PFSK-1 (cell line): ENCODE measurements at regions not wholly inside any gene's neighbourhood (a gene's known extent, or its start where the extent isn't known, plus 50 kb on each side); places are given as distances from the start of the nearest gene placed in this dataset.

Experiments
- FOXP2 ChIP-seq: optimal IDR thresholded peaks from 2 replicates; pipeline ENCODE3; 2011; ENCODE audit warnings: borderline replicate concordance, control low read depth, inconsistent platforms; ENCODE audit not compliant: insufficient read depth; ENCODE audit errors: extremely low read length, extremely low read depth
- POLR2AphosphoS5 ChIP-seq: IDR thresholded peaks from 2 replicates; pipeline ENCODE4 v1.6.1; 2012; ENCODE audit warnings: low read depth, mild to moderate bottlenecking, control low read depth, low read length, moderate library complexity
- REST ChIP-seq, 2 experiments: IDR thresholded peaks; 2 replicates each; pipeline versions ENCODE4 v1.6.1 to v1.8.0; 2011 to 2012; ENCODE audit warnings: low read depth in 2 of 2, low read length in 2 of 2, control low read depth in 1 of 2, inconsistent platforms in 1 of 2, mild to moderate bottlenecking in 1 of 2, moderate library complexity in 1 of 2; ENCODE audit not compliant: insufficient read depth in 1 of 2
- SIN3A ChIP-seq: IDR thresholded peaks from 2 replicates; pipeline ENCODE4 v1.6.1; 2012; ENCODE audit warnings: mild to moderate bottlenecking, low read length, moderate library complexity, borderline replicate concordance; ENCODE audit not compliant: insufficient read depth
- TAF1 ChIP-seq: IDR thresholded peaks from 2 replicates; pipeline ENCODE4 v1.6.1; 2012; ENCODE audit warnings: low read length, control low read depth, borderline replicate concordance; ENCODE audit not compliant: insufficient read depth

GRCh38 chr7:130921391-130922180 lies 187.6 kb upstream of the KLF14 start:
- TF ChIP-seq POLR2AphosphoS5 (no peak), SIN3A (no peak), TAF1 (no peak), FOXP2 (peak; percentile 27), REST (IDR thresholded peaks at IDR 0.05; ENCODE audit: insufficient read depth in 1 of 2, low read depth in 2 of 2, low read length in 2 of 2) (no peak)
